Endothelial cell of umbilical vein (primary cell): ENCODE measurements at regions not wholly inside any gene's neighbourhood (a gene's known extent, or its start where the extent isn't known, plus 50 kb on each side); places are given as distances from the start of the nearest gene placed in this dataset.

ENCODE experiments used
- BruUV-seq: library from RNA; stranded (reverse); fragments of 400-500 nt; replicated peaks from 2 replicates; lab custom pipeline; 2021; lab: Mats Ljungman, UMichigan
- CTCF ChIA-PET: fragments of 300-600, 350-600 bp; sonication (Branson Sonifier 250); formaldehyde crosslinking; loops from one replicate; lab custom pipeline; 2021; ENCODE audit warnings: antibody characterized with exemption, inconsistent platforms; lab: Charles Lee
- POLR2A ChIA-PET: fragments of 300-600, 350-600 bp; sonication (Branson Sonifier 250); formaldehyde crosslinking; loops from one replicate; lab custom pipeline; 2021; ENCODE audit warnings: antibody characterized with exemption, inconsistent platforms; lab: Charles Lee
- DNase-seq: peaks from one replicate; pipeline ENCODE4 v3.0.0-alpha.2; 2011; ENCODE audit warnings: low read depth, low spot score
- FAIRE-seq: peaks from 2 replicates; lab custom pipeline; 2011; peaks lifted over from hg19 to GRCh38; lab: Jason Lieb, UNC
- H2AFZ ChIP-seq: 2 replicates; pipeline ENCODE4 v1.6.0; 2012; ENCODE audit warnings: low read depth, low read length, control low read depth, inconsistent platforms
- H3K27ac ChIP-seq: 2 replicates; pipeline ENCODE4 v1.5.1; 2011; ENCODE audit warnings: low read depth, mild to moderate bottlenecking, control low read depth, low read length, moderate library complexity; ENCODE audit not compliant: insufficient read depth
- H3K27me3 ChIP-seq, 2 experiments: 2 replicates each; pipeline versions ENCODE4 v1.6.0 to v1.6.1; 2011; ENCODE audit warnings: low read length in 2 of 2, mixed read lengths in 1 of 2; ENCODE audit not compliant: control insufficient read depth in 2 of 2, insufficient read depth in 2 of 2
- H3K36me3 ChIP-seq, 2 experiments: 2 replicates in 1 of 2; 3 replicates in 1 of 2; pipeline ENCODE4 v1.5.1; 2011; ENCODE audit warnings: low read length in 2 of 2, mild to moderate bottlenecking in 1 of 2, moderate library complexity in 1 of 2; ENCODE audit not compliant: control insufficient read depth in 2 of 2, insufficient read depth in 2 of 2; ENCODE audit errors: extremely low read depth in 1 of 2
- H3K4me1 ChIP-seq: 3 replicates; pipeline ENCODE4 v1.5.1; 2011; ENCODE audit warnings: mild to moderate bottlenecking, low read length; ENCODE audit not compliant: control insufficient read depth, insufficient read depth; ENCODE audit errors: extremely low read depth
- H3K4me2 ChIP-seq: 2 replicates; pipeline ENCODE4 v1.6.1; 2011; ENCODE audit warnings: low read length, control low read depth, mixed read lengths; ENCODE audit not compliant: insufficient read depth
- H3K4me3 ChIP-seq, 3 experiments: fragments of 200-600 bp in 1 of 3; sonication (generic), shearing (Covaris generic) in 1 of 3; replicated peaks in 1 of 3; 2 replicates each; pipeline ENCODE4 v1.5.1; 2011 to 2016; ENCODE audit warnings: control low read depth in 3 of 3, low read length in 3 of 3, mild to moderate bottlenecking in 2 of 3, inconsistent platforms in 1 of 3, low read depth in 1 of 3, moderate library complexity in 1 of 3; ENCODE audit not compliant: insufficient read depth in 1 of 3
- H3K79me2 ChIP-seq: 2 replicates; pipeline ENCODE4 v1.6.0; 2012; ENCODE audit warnings: low read length, inconsistent platforms; ENCODE audit not compliant: control insufficient read depth, insufficient read depth
- H3K9ac ChIP-seq: replicated peaks from 2 replicates; pipeline ENCODE3; 2011; ENCODE audit warnings: low read length, control low read depth; ENCODE audit not compliant: insufficient read depth; ENCODE audit errors: extremely low read depth
- H3K9me1 ChIP-seq: replicated peaks from 3 replicates; pipeline ENCODE4 v1.6.0; 2011; ENCODE audit warnings: mild to moderate bottlenecking, low read length; ENCODE audit not compliant: control insufficient read depth, insufficient read depth; ENCODE audit errors: extremely low read depth
- H3K9me3 ChIP-seq: replicated peaks from 2 replicates; pipeline ENCODE4 v1.5.1; 2012; ENCODE audit warnings: low read length, inconsistent platforms; ENCODE audit not compliant: control insufficient read depth, insufficient read depth
- H4K20me1 ChIP-seq: replicated peaks from 2 replicates; pipeline ENCODE3; 2011; ENCODE audit warnings: mild to moderate bottlenecking, low read length; ENCODE audit not compliant: control insufficient read depth, insufficient read depth; ENCODE audit errors: extremely low read depth
- EZH2 ChIP-seq: IDR thresholded peaks from 2 replicates; pipeline ENCODE4 v1.6.1; 2012; ENCODE audit warnings: borderline replicate concordance, low read depth, mild to moderate bottlenecking, moderate library complexity, low read length, inconsistent platforms; ENCODE audit not compliant: severe bottlenecking
- FOS ChIP-seq: IDR thresholded peaks from 2 replicates; pipeline ENCODE4 v1.6.1; 2011; ENCODE audit warnings: mild to moderate bottlenecking, low read length, moderate library complexity, borderline replicate concordance; ENCODE audit not compliant: insufficient read depth
- GATA2 ChIP-seq: IDR thresholded peaks from 2 replicates; pipeline ENCODE4 v1.7.0; 2011; ENCODE audit warnings: low read depth, mild to moderate bottlenecking, moderate library complexity, mixed read lengths, low read length; ENCODE audit not compliant: insufficient read length, insufficient read depth
- JUN ChIP-seq: IDR thresholded peaks from 2 replicates; pipeline ENCODE4 v1.6.1; 2011; ENCODE audit warnings: borderline replicate concordance, low read depth; ENCODE audit not compliant: insufficient read length, insufficient read depth
- MYC ChIP-seq: IDR thresholded peaks from one replicate; pipeline ENCODE4 v1.6.1; 2011; ENCODE audit warnings: mild to moderate bottlenecking, low read depth, low read length
- POLR2A ChIP-seq: IDR thresholded peaks from 2 replicates; pipeline ENCODE4 v1.6.1; 2012; ENCODE audit warnings: low read depth, mild to moderate bottlenecking, control low read depth, low read length
- POLR2AphosphoS5 ChIP-seq: IDR thresholded peaks from 2 replicates; pipeline ENCODE4 v1.6.1; 2012; ENCODE audit warnings: low read depth, mild to moderate bottlenecking, control low read depth, low read length, moderate library complexity; ENCODE audit not compliant: insufficient read depth
- dilution Hi-C: fragments of 300-500 bp; cut with MboI; formaldehyde crosslinking; loops from one replicate; pipeline ENCODE4 v1.15.0; 2019; ENCODE audit warnings: low sequenced_read_pairs; ENCODE audit not compliant: extremely low pct_ligation_motif_present
- intact Hi-C: fragments of 100-400 bp; cut with micrococcal nuclease; formaldehyde crosslinking; loops from one replicate; pipeline ENCODE4 v1.10.0; 2022
- TF ChIP-seq, protein P1 (sequence below): IDR thresholded peaks from 2 replicates; pipeline ENCODE4 v1.6.1; 2011; ENCODE audit not compliant: insufficient read depth, insufficient read length
- TF ChIP-seq, protein P2 (sequence below), 2 donors: IDR thresholded peaks; 1 replicate in 1 of 2; 2 replicates in 1 of 2; pipeline ENCODE4 v1.5.1; 2011; ENCODE audit warnings: low read length in 2 of 2, mild to moderate bottlenecking in 2 of 2, moderate library complexity in 2 of 2, control low read depth in 1 of 2, inconsistent platforms in 1 of 2, low read depth in 1 of 2; ENCODE audit not compliant: insufficient read depth in 1 of 2; ENCODE audit errors: extremely low read depth in 1 of 2

DNA sequence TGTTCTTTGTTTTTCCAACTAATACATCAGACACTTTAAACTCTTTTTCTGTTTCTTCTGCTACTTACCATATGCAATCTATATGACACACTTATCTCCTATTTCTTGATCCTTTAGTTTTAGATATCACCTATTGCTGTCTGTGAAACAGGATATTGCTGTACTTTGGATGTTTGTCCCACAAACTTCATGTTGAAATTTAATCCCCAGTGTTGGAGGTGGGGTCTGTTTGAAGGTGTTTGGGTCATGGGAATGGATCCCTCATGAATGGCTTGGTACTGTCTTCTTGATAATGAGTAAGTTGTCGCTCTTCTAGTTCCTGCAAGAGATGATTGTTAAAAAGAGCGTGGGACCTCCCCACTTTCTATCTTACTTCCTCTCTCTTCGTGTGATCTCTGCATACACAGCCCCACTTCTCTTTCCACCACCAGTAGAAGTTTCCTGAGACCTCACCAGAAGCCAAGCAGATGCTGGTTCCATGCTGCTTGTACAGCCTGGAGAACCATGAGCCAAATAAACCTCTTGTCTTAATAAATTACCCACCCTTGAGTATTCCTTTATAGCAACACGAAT, 244.2 kb downstream of the NHLRC3 start:
- CTCF ChIA-PET, result interaction anchor here (2.3 to 4.7 kb wide), 2 partner anchors 329 to 334 kb away, joined by 12 to 29 read pairs; no protein-coding TSS in a partner anchor
- H3K27ac ChIP-seq, result no peak overlapping the region
- no peaks in the 10 kb centered on the region for H3K4me1 ChIP-seq

More for the DNA sequence above, 244.2 kb downstream of the NHLRC3 start:
- H3K27me3 ChIP-seq, result peaks cover 2 to 10% of the 10 kb centered on the region in 2 experiments
- no peak overlapping the region for H2AFZ ChIP-seq
- no peaks in the 10 kb centered on the region for H3K36me3 ChIP-seq
- BruUV-seq, result no TSS peak
- no peaks in the 10 kb centered on the region for H3K9me3 ChIP-seq
- TF ChIP-seq MYC, result no peak
- no peak for TF ChIP-seq POLR2A
- no peak for TF ChIP-seq EZH2
- no peak for TF ChIP-seq JUN
- TF ChIP-seq, protein P1, sequence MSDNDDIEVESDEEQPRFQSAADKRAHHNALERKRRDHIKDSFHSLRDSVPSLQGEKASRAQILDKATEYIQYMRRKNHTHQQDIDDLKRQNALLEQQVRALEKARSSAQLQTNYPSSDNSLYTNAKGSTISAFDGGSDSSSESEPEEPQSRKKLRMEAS, result no peak
- no peak for TF ChIP-seq FOS
- no peak for TF ChIP-seq GATA2
- no peak for TF ChIP-seq POLR2AphosphoS5
- TF ChIP-seq, protein P2, sequence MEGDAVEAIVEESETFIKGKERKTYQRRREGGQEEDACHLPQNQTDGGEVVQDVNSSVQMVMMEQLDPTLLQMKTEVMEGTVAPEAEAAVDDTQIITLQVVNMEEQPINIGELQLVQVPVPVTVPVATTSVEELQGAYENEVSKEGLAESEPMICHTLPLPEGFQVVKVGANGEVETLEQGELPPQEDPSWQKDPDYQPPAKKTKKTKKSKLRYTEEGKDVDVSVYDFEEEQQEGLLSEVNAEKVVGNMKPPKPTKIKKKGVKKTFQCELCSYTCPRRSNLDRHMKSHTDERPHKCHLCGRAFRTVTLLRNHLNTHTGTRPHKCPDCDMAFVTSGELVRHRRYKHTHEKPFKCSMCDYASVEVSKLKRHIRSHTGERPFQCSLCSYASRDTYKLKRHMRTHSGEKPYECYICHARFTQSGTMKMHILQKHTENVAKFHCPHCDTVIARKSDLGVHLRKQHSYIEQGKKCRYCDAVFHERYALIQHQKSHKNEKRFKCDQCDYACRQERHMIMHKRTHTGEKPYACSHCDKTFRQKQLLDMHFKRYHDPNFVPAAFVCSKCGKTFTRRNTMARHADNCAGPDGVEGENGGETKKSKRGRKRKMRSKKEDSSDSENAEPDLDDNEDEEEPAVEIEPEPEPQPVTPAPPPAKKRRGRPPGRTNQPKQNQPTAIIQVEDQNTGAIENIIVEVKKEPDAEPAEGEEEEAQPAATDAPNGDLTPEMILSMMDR (IDR thresholded peaks at IDR 0.05; ENCODE audit: extremely low read depth in 1 of 2, insufficient read depth in 1 of 2, low read depth in 1 of 2, low read length in 2 of 2), result no peak
- H3K9ac ChIP-seq, result no peak overlapping the region
- H3K9me1 ChIP-seq, result no peaks in the 10 kb centered on the region
- H3K4me3 ChIP-seq, result no peak overlapping the region
- intact Hi-C loops, result no loop called here
- dilution Hi-C loops, result no loop called here
- H4K20me1 ChIP-seq, result no peaks in the 10 kb centered on the region
- H3K4me2 ChIP-seq, result no peak overlapping the region
- DNase-seq (no peak), FAIRE-seq (no peak)
- POLR2A ChIA-PET, result no interaction called here
- no peaks in the 10 kb centered on the region for H3K79me2 ChIP-seq
